ENCODE measurements at regions not wholly inside any gene's neighbourhood (a gene's known extent, or its start where the extent isn't known, plus 50 kb on each side); places are given as distances from the start of the nearest gene placed in this dataset.

GRCh38 chr14:75373616-75374015, 54.2 kb upstream of the JDP2 start:
- H3K79me2 ChIP-seq = no peaks in the 10 kb centered on the region
- no peak overlapping the region for H3K27ac ChIP-seq
- H3K4me2 ChIP-seq (ENCODE audit: low read length) = no peak overlapping the region
- TF ChIP-seq CTCF (IDR thresholded peaks at IDR 0.05) = no peak
- H3K27me3 ChIP-seq (ENCODE audit: control insufficient read depth, insufficient read depth, low read length) = no peaks in the 10 kb centered on the region
- H3K4me3 ChIP-seq (ENCODE audit: low read depth, low read length) = no peak overlapping the region
- H3K4me1 ChIP-seq = peaks cover 5% of the 10 kb centered on the region
- no peaks in the 10 kb centered on the region for H3K36me3 ChIP-seq (ENCODE audit: control insufficient read depth, insufficient read depth, low read length)
- H2AFZ ChIP-seq = no peak overlapping the region
- no peak overlapping the region for H3K9ac ChIP-seq
- no peaks in the 10 kb centered on the region for H3K9me3 ChIP-seq (ENCODE audit: control insufficient read depth, low read length)

GRCh38 chr14:75374911-75375310, 52.9 kb upstream of the JDP2 start:
- Histone ChIP-seq H3K27me3 (ENCODE audit: control insufficient read depth, insufficient read depth, low read length) (no peaks in the 10 kb centered on the region), H3K9me3 (ENCODE audit: control insufficient read depth, low read length) (no peaks in the 10 kb centered on the region), H3K36me3 (ENCODE audit: control insufficient read depth, insufficient read depth, low read length) (no peaks in the 10 kb centered on the region), H3K4me1 (peaks cover 3% of the 10 kb centered on the region), H3K4me2 (ENCODE audit: low read length) (no peak overlapping the region), H3K79me2 (no peaks in the 10 kb centered on the region), H2AFZ (no peak overlapping the region), H3K4me3 (ENCODE audit: low read depth, low read length) (no peak overlapping the region), H3K27ac (no peak overlapping the region), H3K9ac (no peak overlapping the region)
- no peak for TF ChIP-seq CTCF (IDR thresholded peaks at IDR 0.05)

- H3K27me3 ChIP-seq (ENCODE audit: control insufficient read depth, insufficient read depth, low read length) = no peaks in the 10 kb centered on the region
- H2AFZ ChIP-seq = no peak overlapping the region
- H3K4me1 ChIP-seq = peaks cover 13% of the 10 kb centered on the region
- no peak overlapping the region for H3K4me2 ChIP-seq (ENCODE audit: low read length)
- no peak overlapping the region for H3K9ac ChIP-seq
- TF ChIP-seq CTCF (IDR thresholded peaks at IDR 0.05) = no peak
- H3K9me3 ChIP-seq (ENCODE audit: control insufficient read depth, low read length) = no peaks in the 10 kb centered on the region
- H3K27ac ChIP-seq = no peak overlapping the region
- no peaks in the 10 kb centered on the region for H3K79me2 ChIP-seq
- no peak overlapping the region for H3K4me3 ChIP-seq (ENCODE audit: low read depth, low read length)
- H3K36me3 ChIP-seq (ENCODE audit: control insufficient read depth, insufficient read depth, low read length) = no peaks in the 10 kb centered on the region
Measured at GRCh38 chr14:75375983-75376382, 51.8 kb upstream of the JDP2 start.

Data from parathyroid adenoma (tissue), 2 donors.